ENCODE measurements at regions not wholly inside any gene's neighbourhood (a gene's known extent, or its start where the extent isn't known, plus 50 kb on each side); places are given as distances from the start of the nearest gene placed in this dataset.

DNA sequence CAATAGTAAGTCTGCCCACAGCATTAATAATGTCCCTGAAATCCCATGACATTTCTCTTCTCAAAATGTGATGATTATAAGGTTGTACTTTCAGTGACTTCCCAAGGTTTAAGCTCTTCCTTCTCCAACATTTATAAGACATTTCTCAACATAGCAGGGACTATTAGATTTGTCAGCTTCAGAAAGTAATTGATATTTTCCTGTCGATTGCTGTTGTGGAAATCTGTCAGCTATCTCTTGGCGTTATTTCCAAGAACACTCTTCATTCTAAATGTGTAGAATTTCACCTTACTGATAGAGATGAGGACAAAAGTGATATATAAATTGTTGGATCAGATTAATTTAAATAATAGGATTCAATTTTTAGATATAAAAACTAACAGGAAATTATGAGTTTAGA is 149.7 kb upstream of the IMPG1 start:
- DNase-seq (ENCODE audit: low read depth) = no peak
- TF ChIP-seq, protein P1, sequence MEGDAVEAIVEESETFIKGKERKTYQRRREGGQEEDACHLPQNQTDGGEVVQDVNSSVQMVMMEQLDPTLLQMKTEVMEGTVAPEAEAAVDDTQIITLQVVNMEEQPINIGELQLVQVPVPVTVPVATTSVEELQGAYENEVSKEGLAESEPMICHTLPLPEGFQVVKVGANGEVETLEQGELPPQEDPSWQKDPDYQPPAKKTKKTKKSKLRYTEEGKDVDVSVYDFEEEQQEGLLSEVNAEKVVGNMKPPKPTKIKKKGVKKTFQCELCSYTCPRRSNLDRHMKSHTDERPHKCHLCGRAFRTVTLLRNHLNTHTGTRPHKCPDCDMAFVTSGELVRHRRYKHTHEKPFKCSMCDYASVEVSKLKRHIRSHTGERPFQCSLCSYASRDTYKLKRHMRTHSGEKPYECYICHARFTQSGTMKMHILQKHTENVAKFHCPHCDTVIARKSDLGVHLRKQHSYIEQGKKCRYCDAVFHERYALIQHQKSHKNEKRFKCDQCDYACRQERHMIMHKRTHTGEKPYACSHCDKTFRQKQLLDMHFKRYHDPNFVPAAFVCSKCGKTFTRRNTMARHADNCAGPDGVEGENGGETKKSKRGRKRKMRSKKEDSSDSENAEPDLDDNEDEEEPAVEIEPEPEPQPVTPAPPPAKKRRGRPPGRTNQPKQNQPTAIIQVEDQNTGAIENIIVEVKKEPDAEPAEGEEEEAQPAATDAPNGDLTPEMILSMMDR (conservative IDR thresholded peaks at IDR 0.05; ENCODE audit: low read depth, low read length) = no peak
- no peak overlapping the region for H3K4me3 ChIP-seq (ENCODE audit: low read length)

DNA sequence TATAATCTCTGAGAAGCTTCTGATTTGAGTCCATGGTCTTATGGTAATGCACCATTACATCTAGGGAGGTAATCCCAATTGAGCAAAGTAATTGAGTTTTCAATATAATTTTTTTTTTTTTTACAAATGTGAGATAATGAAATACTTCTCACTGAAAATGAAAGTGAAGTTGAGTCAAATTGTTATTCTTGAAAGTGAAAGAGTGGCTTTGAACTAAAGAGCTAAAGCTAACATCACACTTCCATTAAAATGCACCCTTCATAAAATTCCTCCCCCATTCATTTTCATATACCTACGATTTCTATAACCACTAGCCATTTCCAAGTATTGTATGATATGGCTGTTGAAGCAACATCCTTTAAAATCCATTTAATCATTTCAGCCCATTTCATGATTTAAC is 149.1 kb upstream of the IMPG1 start:
- TF ChIP-seq, protein P1 (conservative IDR thresholded peaks at IDR 0.05; ENCODE audit: low read depth, low read length) = no peak
- DNase-seq (ENCODE audit: low read depth) = no peak
- no peak overlapping the region for H3K4me3 ChIP-seq (ENCODE audit: low read length)

DNA sequence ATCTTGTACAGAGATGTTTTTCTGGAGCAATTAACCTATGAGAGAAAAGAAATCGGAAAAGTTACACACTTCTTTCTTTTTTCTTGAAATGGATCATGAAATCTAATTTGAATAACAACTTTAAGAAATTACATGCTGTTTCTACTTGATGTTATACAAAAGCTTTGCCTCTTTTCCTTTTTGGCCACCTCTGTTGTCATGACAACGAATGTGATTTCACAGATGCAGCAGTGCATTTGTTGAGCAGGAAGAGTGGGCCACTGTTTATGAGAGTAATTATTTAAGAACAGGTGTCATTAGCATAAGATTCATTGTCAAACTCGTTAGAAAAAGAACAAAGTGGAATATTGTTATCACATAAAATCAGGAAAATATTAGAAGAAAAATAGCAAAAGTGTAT is 148.3 kb upstream of the IMPG1 start:
- no peak overlapping the region for H3K4me3 ChIP-seq (ENCODE audit: low read length)
- TF ChIP-seq, protein P1 (conservative IDR thresholded peaks at IDR 0.05; ENCODE audit: low read depth, low read length) = no peak
- no peak for DNase-seq (ENCODE audit: low read depth)

DNA sequence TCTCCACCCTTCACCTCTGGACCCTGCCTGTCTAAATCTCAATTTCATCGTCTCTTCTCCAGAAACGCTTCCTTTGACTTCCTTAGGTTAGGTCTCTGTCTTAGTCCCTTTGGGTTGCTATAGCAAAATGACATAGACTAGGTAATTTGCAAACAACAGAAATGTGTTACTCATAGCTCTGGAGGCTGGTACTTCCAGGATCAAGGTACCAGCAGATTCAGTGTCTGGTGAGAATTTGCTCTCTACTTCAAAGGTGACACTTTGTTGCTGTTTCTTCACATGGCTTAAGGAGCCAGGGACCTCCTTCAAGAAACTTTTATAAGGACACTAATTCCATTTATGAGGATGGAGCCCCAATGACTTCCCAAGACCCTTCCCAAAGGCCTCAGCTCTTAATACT is 145.1 kb upstream of the IMPG1 start:
- no peak overlapping the region for H3K4me3 ChIP-seq (ENCODE audit: low read length)
- DNase-seq (ENCODE audit: low read depth) = no peak
- TF ChIP-seq, protein P1 (conservative IDR thresholded peaks at IDR 0.05; ENCODE audit: low read depth, low read length) = no peak

- H3K4me3 ChIP-seq (ENCODE audit: low read length) = no peak overlapping the region
- DNase-seq (ENCODE audit: low read depth) = no peak
- TF ChIP-seq, protein P1 (conservative IDR thresholded peaks at IDR 0.05; ENCODE audit: low read depth, low read length) = no peak
Measured at GRCh38 chr6:76214546-76214945, 142.1 kb upstream of the IMPG1 start.

- DNase-seq (ENCODE audit: low read depth) = no peak
- H3K4me3 ChIP-seq (ENCODE audit: low read length) = no peak overlapping the region
- TF ChIP-seq, protein P1 (conservative IDR thresholded peaks at IDR 0.05; ENCODE audit: low read depth, low read length) = no peak
Measured at GRCh38 chr6:76174722-76175121, 102.3 kb upstream of the IMPG1 start.

DNA sequence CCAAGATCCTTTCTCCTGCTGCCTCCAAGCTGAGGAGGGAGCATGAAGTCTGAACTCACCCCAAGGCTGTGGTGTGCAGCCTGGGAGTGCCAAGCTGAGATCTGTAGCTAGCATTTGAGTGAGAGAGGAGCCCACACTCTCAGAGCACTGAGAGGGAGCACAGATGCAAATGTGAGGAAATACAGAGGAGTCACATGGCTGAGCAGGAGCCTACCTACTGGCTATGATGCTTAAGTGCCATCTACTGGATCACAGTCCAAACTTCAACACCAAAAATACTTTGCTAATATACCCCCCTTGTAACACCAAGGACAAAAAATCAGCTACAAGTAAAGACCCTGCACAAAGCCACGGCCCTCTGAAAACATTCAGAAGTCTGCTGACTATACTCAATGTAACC is 94.4 kb upstream of the IMPG1 start:
- no peak overlapping the region for H3K4me3 ChIP-seq (ENCODE audit: low read length)
- no peak for DNase-seq (ENCODE audit: low read depth)
- TF ChIP-seq, protein P1 (conservative IDR thresholded peaks at IDR 0.05; ENCODE audit: low read depth, low read length) = no peak
